H9 (cell line): ENCODE measurements at regions not wholly inside any gene's neighbourhood (a gene's known extent, or its start where the extent isn't known, plus 50 kb on each side); places are given as distances from the start of the nearest gene placed in this dataset.

Source experiments
- DNase-seq: peaks from one replicate; pipeline ENCODE4 v3.0.0-alpha.2; 2017
- H2AFZ ChIP-seq: one replicate; pipeline ENCODE4 v1.6.1; 2013; ENCODE audit warnings: mild to moderate bottlenecking, low read length, control low read depth, moderate library complexity
- H2AK5ac ChIP-seq: 2 replicates; pipeline ENCODE4 v1.6.1; 2013; ENCODE audit warnings: low read length, control low read depth, mixed read lengths; ENCODE audit not compliant: insufficient read length
- H2BK120ac ChIP-seq: one replicate; pipeline ENCODE4 v1.6.1; 2013; ENCODE audit warnings: low read depth, mild to moderate bottlenecking, low read length, control low read depth, inconsistent platforms; ENCODE audit not compliant: poor library complexity, severe bottlenecking
- H2BK12ac ChIP-seq: 2 replicates; pipeline ENCODE4 v1.6.1; 2013; ENCODE audit warnings: low read length, control low read depth, mixed read lengths, low read depth; ENCODE audit not compliant: insufficient read length
- H2BK15ac ChIP-seq: 2 replicates; pipeline ENCODE4 v1.6.1; 2013; ENCODE audit warnings: low read depth, low read length, control low read depth
- H2BK20ac ChIP-seq: one replicate; pipeline ENCODE4 v1.6.1; 2013; ENCODE audit warnings: low read depth, mild to moderate bottlenecking, low read length, control low read depth, inconsistent platforms; ENCODE audit not compliant: poor library complexity, severe bottlenecking
- H2BK5ac ChIP-seq: 2 replicates; pipeline ENCODE4 v1.6.1; 2013; ENCODE audit warnings: low read length, control low read depth, mixed read lengths; ENCODE audit not compliant: insufficient read length
- H3K14ac ChIP-seq: 2 replicates; pipeline ENCODE4 v1.6.1; 2013; ENCODE audit warnings: low read length, control low read depth; ENCODE audit not compliant: insufficient read depth
- H3K18ac ChIP-seq: 2 replicates; pipeline ENCODE4 v1.6.1; 2013; ENCODE audit warnings: low read depth, mild to moderate bottlenecking, mixed read lengths, low read length, control low read depth; ENCODE audit not compliant: insufficient read length
- H3K23ac ChIP-seq: 2 replicates; pipeline ENCODE4 v1.6.1; 2013; ENCODE audit warnings: low read length, control low read depth, mixed read lengths, low read depth; ENCODE audit not compliant: insufficient read length
- H3K23me2 ChIP-seq: 2 replicates; pipeline ENCODE4 v1.6.1; 2013; ENCODE audit warnings: low read depth, mild to moderate bottlenecking, mixed read lengths, low read length, control low read depth; ENCODE audit not compliant: insufficient read length, poor library complexity, severe bottlenecking
- H3K27ac ChIP-seq: 2 replicates; pipeline ENCODE4 v1.5.1; 2013; ENCODE audit warnings: low read length, control low read depth, mixed read lengths, low read depth; ENCODE audit not compliant: insufficient read length
- H3K27me3 ChIP-seq: 2 replicates; pipeline ENCODE4 v1.6.1; 2013; ENCODE audit warnings: low read length, control low read depth, inconsistent platforms; ENCODE audit not compliant: insufficient read depth
- H3K4ac ChIP-seq: 2 replicates; pipeline ENCODE4 v1.6.1; 2013; ENCODE audit warnings: low read depth, mild to moderate bottlenecking, control low read depth, inconsistent platforms, low read length, moderate library complexity
- H3K4me1 ChIP-seq: 2 replicates; pipeline ENCODE4 v1.6.1; 2013; ENCODE audit warnings: low read length, control low read depth, inconsistent platforms; ENCODE audit not compliant: insufficient read depth
- H3K4me2 ChIP-seq: 2 replicates; pipeline ENCODE4 v1.6.1; 2013; ENCODE audit warnings: low read length, control low read depth, mixed read lengths; ENCODE audit not compliant: insufficient read length, insufficient read depth
- H3K56ac ChIP-seq: 2 replicates; pipeline ENCODE4 v1.6.1; 2013; ENCODE audit warnings: low read depth, mild to moderate bottlenecking, mixed read lengths, low read length, control low read depth; ENCODE audit not compliant: insufficient read length
- H3K79me1 ChIP-seq: 2 replicates; pipeline ENCODE4 v1.6.1; 2013; ENCODE audit warnings: low read depth, mild to moderate bottlenecking, moderate library complexity, low read length, control low read depth, inconsistent platforms; ENCODE audit not compliant: insufficient read depth, poor library complexity, severe bottlenecking
- H3K79me2 ChIP-seq: 2 replicates; pipeline ENCODE4 v1.6.1; 2013; ENCODE audit warnings: low read length, control low read depth, inconsistent platforms; ENCODE audit not compliant: insufficient read depth
- H3K9ac ChIP-seq: 2 replicates; pipeline ENCODE4 v1.6.1; 2013; ENCODE audit warnings: low read length, control low read depth, mixed read lengths; ENCODE audit not compliant: insufficient read length; ENCODE audit errors: extremely low read depth
- H3K9me3 ChIP-seq: one replicate; pipeline ENCODE4 v1.6.1; 2013; ENCODE audit warnings: low read depth, low read length, inconsistent platforms; ENCODE audit not compliant: control insufficient read depth
- H3T11ph ChIP-seq: one replicate; pipeline ENCODE4 v1.6.1; 2013; ENCODE audit warnings: mild to moderate bottlenecking, low read length, control low read depth, inconsistent platforms
- H4K20me1 ChIP-seq: one replicate; pipeline ENCODE4 v1.6.1; 2013; ENCODE audit not compliant: control insufficient read depth, insufficient read length, insufficient read depth
- H4K5ac ChIP-seq: 2 replicates; pipeline ENCODE4 v1.6.1; 2013; ENCODE audit warnings: low read depth, mild to moderate bottlenecking, mixed read lengths, low read length, control low read depth; ENCODE audit not compliant: insufficient read length
- H4K8ac ChIP-seq: replicated peaks from 2 replicates; pipeline ENCODE4 v1.6.1; 2013; ENCODE audit warnings: low read length, control low read depth, mixed read lengths, low read depth; ENCODE audit not compliant: insufficient read length
- H4K91ac ChIP-seq: 2 replicates; pipeline ENCODE4 v1.6.1; 2013; ENCODE audit warnings: low read depth, mild to moderate bottlenecking, moderate library complexity, mixed read lengths, low read length, control low read depth; ENCODE audit not compliant: insufficient read length
- H3K27ac Mint-ChIP-seq, 3 experiments: 2 replicates in 2 of 3; 3 replicates in 1 of 3; pipeline ENCODE4 v1.8.0; 2020 to 2021; ENCODE audit warnings: mixed read lengths in 3 of 3, mild to moderate bottlenecking in 1 of 3, moderate library complexity in 1 of 3
- H3K27me3 Mint-ChIP-seq: 2 replicates; pipeline ENCODE4 v1.8.0; 2021; ENCODE audit warnings: low read depth, mild to moderate bottlenecking, moderate library complexity, mixed read lengths
- H3K36me3 Mint-ChIP-seq, 3 experiments: 2 replicates in 2 of 3; 3 replicates in 1 of 3; pipeline ENCODE4 v1.8.0; 2020 to 2021; ENCODE audit warnings: low read depth in 3 of 3, mixed read lengths in 3 of 3; ENCODE audit not compliant: insufficient read depth in 1 of 3
- H3K4me1 Mint-ChIP-seq, 2 experiments: 2 replicates each; pipeline ENCODE4 v1.8.0; 2020; ENCODE audit warnings: mixed read lengths in 2 of 2
- H3K4me3 Mint-ChIP-seq, 2 experiments: 2 replicates in 1 of 2; 3 replicates in 1 of 2; pipeline ENCODE4 v1.8.0; 2020 to 2021; ENCODE audit warnings: mild to moderate bottlenecking in 2 of 2, mixed read lengths in 2 of 2, moderate library complexity in 1 of 2
- H3K9me3 Mint-ChIP-seq, 2 experiments: 2 replicates in 1 of 2; 3 replicates in 1 of 2; pipeline ENCODE4 v1.8.0; 2020; ENCODE audit warnings: mild to moderate bottlenecking in 2 of 2, mixed read lengths in 2 of 2, moderate library complexity in 1 of 2
- WGBS: extraction: QIAGEN DNeasy Blood & Tissue Kit; methylation state at CpG from one replicate; pipeline ENCODE4 v1.1.7; 2013; ENCODE audit warnings: missing lambda C conversion rate, low lambda C conversion rate, mixed read lengths; ENCODE audit not compliant: insufficient read length; ENCODE audit errors: extremely low coverage; 5-methylcytosine and 5-hydroxymethylcytosine counted together
- TF ChIP-seq, protein P1 (sequence below): fragments of 200-600 bp; sonication (generic); conservative IDR thresholded peaks from 3 replicates; pipeline ENCODE4 v1.8.0; 2021; ENCODE audit warnings: antibody characterized with exemption, mild to moderate bottlenecking

GRCh38 chr22:34493486-34493885 is 572.5 kb upstream of the ISX start:
- Histone ChIP-seq H2BK20ac (no peak overlapping the region), H3K14ac (no peak overlapping the region), H3K4me1 (no peaks in the 10 kb centered on the region), H3K9ac (no peak overlapping the region), H3K27me3 (no peaks in the 10 kb centered on the region), H3K23ac (no peak overlapping the region), H4K5ac (no peak overlapping the region), H3K79me1 (no peaks in the 10 kb centered on the region), H3K27ac (no peak overlapping the region), H2AFZ (no peak overlapping the region), H3K79me2 (no peaks in the 10 kb centered on the region), H2AK5ac (no peak overlapping the region), H4K91ac (no peak overlapping the region), H3K4me2 (no peak overlapping the region), H4K8ac (no peak overlapping the region), H4K20me1 (no peaks in the 10 kb centered on the region), H2BK5ac (no peak overlapping the region), H2BK120ac (no peak overlapping the region), H3K9me3 (no peaks in the 10 kb centered on the region), H3K23me2 (no peaks in the 10 kb centered on the region), H2BK15ac (no peak overlapping the region), H3T11ph (no peak overlapping the region), H3K56ac (no peak overlapping the region), H2BK12ac (no peak overlapping the region), H3K18ac (no peak overlapping the region), H3K4ac (no peak overlapping the region)
- H3K27ac Mint-ChIP-seq = no peak overlapping the region
- WGBS = no CpG with 5 or more reads among the region's 3 CpGs
- H3K4me1 Mint-ChIP-seq = no peaks in the 10 kb centered on the region
- no peak overlapping the region for H3K4me3 Mint-ChIP-seq
- no peak for DNase-seq
- 0 out of 7 replicates have a peak, but pooled peaks cover 0 to 3% (median 0%) of the 10 kb centered on the region in 3 experiments for H3K36me3 Mint-ChIP-seq
- TF ChIP-seq, protein P1, sequence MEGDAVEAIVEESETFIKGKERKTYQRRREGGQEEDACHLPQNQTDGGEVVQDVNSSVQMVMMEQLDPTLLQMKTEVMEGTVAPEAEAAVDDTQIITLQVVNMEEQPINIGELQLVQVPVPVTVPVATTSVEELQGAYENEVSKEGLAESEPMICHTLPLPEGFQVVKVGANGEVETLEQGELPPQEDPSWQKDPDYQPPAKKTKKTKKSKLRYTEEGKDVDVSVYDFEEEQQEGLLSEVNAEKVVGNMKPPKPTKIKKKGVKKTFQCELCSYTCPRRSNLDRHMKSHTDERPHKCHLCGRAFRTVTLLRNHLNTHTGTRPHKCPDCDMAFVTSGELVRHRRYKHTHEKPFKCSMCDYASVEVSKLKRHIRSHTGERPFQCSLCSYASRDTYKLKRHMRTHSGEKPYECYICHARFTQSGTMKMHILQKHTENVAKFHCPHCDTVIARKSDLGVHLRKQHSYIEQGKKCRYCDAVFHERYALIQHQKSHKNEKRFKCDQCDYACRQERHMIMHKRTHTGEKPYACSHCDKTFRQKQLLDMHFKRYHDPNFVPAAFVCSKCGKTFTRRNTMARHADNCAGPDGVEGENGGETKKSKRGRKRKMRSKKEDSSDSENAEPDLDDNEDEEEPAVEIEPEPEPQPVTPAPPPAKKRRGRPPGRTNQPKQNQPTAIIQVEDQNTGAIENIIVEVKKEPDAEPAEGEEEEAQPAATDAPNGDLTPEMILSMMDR = no peak
- peaks cover 5 to 19% of the 10 kb centered on the region in 2 experiments; a peak in 4 of 5 replicates for H3K9me3 Mint-ChIP-seq
- peaks cover 17% of the 10 kb centered on the region for H3K27me3 Mint-ChIP-seq
